Neural crest cell (in vitro differentiated cells): ENCODE measurements at regions not wholly inside any gene's neighbourhood (a gene's known extent, or its start where the extent isn't known, plus 50 kb on each side); places are given as distances from the start of the nearest gene placed in this dataset.

Source experiments
- DNase-seq: peaks from one replicate; pipeline ENCODE4 v3.0.0; 2021; ENCODE audit warnings: low read depth, mixed read lengths, low spot score
- H3K27ac Mint-ChIP-seq: one replicate; pipeline ENCODE4 v1.8.0; 2021; ENCODE audit warnings: mild to moderate bottlenecking, mixed read lengths; ENCODE audit not compliant: unreplicated experiment
- H3K27me3 Mint-ChIP-seq: 2 replicates; pipeline ENCODE4 v1.8.0; 2021; ENCODE audit warnings: low read depth, mild to moderate bottlenecking, mixed read lengths
- H3K36me3 Mint-ChIP-seq: 2 replicates; pipeline ENCODE4 v1.8.0; 2021; ENCODE audit warnings: low read depth, mild to moderate bottlenecking, mixed read lengths
- H3K4me1 Mint-ChIP-seq: 2 replicates; pipeline ENCODE4 v1.8.0; 2021; ENCODE audit warnings: mixed read lengths
- H3K4me3 Mint-ChIP-seq: one replicate; pipeline ENCODE4 v1.8.0; 2021; ENCODE audit warnings: mild to moderate bottlenecking, mixed read lengths
- H3K9me3 Mint-ChIP-seq: 2 replicates; pipeline ENCODE4 v1.8.0; 2021; ENCODE audit warnings: mixed read lengths
- TF ChIP-seq, protein P1 (sequence below): fragments of 200-600 bp; sonication (generic); conservative IDR thresholded peaks from 2 replicates; pipeline ENCODE4 v1.5.0; 2021; ENCODE audit warnings: antibody characterized with exemption, mild to moderate bottlenecking

DNA sequence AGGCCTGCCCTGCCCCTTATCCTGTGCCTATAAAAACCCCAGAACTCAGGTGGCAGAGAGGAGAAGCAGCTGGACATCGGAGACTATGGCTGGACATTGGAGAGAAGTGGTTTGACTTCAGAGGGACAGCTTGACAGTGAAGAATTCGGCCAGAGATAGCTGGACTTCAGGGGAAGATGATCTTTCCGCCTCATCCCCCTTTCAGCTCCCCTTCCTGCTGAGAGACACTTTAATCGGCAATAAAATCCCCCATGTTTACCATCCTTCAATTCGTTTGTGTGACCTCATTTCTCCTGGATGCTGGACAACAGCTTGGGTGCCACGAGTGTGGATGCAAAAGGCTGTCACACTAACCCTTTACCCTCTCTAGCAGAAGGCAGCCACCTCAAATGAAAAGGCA is 134.1 kb upstream of the TUT7 start:
- H3K27me3 Mint-ChIP-seq = no peaks in the 10 kb centered on the region
- TF ChIP-seq, protein P1, sequence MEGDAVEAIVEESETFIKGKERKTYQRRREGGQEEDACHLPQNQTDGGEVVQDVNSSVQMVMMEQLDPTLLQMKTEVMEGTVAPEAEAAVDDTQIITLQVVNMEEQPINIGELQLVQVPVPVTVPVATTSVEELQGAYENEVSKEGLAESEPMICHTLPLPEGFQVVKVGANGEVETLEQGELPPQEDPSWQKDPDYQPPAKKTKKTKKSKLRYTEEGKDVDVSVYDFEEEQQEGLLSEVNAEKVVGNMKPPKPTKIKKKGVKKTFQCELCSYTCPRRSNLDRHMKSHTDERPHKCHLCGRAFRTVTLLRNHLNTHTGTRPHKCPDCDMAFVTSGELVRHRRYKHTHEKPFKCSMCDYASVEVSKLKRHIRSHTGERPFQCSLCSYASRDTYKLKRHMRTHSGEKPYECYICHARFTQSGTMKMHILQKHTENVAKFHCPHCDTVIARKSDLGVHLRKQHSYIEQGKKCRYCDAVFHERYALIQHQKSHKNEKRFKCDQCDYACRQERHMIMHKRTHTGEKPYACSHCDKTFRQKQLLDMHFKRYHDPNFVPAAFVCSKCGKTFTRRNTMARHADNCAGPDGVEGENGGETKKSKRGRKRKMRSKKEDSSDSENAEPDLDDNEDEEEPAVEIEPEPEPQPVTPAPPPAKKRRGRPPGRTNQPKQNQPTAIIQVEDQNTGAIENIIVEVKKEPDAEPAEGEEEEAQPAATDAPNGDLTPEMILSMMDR = no peak
- no peak overlapping the region for H3K27ac Mint-ChIP-seq
- H3K4me1 Mint-ChIP-seq = peaks cover 5% of the 10 kb centered on the region
- H3K4me3 Mint-ChIP-seq = no peak overlapping the region
- no peaks in the 10 kb centered on the region for H3K36me3 Mint-ChIP-seq
- H3K9me3 Mint-ChIP-seq = no peaks in the 10 kb centered on the region
- DNase-seq = no peak

DNA sequence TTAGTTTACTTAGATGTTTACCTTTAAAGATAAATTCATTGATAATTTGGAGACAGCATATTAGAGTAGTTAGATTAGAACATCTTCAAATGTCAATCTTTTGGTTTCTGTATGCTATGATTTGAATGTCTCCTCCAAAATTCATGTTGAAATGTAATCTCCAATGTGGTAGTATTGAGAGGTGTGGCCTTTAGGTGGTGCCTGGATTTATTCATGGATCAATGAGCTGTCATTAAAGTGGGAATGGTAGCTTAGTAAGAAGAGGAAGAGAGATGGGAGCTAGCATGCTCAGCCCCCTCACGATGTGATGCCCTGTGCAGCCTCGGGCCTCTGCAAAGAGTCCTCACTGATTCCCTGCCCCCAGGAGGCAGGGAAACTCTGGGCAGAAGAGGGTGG is 133.6 kb upstream of the TUT7 start:
- H3K36me3 Mint-ChIP-seq = no peaks in the 10 kb centered on the region
- no peak overlapping the region for H3K27ac Mint-ChIP-seq
- no peak overlapping the region for H3K4me3 Mint-ChIP-seq
- TF ChIP-seq, protein P1 = no peak
- no peaks in the 10 kb centered on the region for H3K27me3 Mint-ChIP-seq
- no peaks in the 10 kb centered on the region for H3K9me3 Mint-ChIP-seq
- peaks cover 5% of the 10 kb centered on the region for H3K4me1 Mint-ChIP-seq
- no peak for DNase-seq

DNA sequence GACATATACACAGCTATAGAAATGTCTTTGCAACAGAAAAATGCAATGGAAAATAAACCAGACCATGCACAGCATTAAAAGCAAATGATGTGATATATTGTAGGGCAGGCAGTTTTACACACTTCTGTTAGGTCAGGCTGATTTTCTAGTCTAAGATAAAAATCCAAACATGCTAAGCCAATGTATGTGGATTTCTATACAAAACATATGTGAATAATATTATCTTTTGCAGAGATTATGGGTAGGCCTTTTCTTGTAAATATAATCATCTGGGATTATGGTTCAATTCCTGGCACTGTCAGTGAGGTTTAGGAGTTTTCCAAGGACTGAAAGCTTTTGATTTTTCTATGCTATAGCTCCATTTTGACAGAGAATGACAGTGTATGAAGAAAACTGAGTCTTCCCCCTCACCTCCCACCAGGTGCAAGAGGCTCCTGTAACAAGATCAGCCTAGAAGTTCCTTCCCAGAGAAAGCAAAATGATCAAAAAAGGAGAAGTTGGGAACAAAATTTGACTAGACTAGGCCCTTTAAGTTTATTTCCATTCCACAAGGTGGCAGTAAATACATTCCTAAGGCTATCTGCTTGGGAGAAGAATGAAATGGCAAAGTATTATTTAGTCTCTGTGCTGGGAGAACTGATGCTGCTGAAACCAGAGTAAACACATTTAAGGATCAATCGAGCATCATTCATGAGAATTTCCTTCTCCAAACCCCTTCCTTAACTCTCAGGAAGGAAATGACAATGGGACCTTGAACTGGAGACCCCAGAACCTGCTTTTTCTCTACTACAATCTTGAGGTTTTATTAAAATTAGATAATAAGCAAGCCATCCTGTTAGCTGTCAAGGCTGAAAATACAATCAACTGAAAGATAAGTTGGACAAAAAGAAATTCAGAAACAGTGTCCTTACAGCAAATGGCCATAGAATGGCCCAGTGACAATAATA is 133.0 kb upstream of the TUT7 start:
- Mint-ChIP-seq H3K4me1 (peaks cover 5% of the 10 kb centered on the region), H3K27ac (no peak overlapping the region)

DNA sequence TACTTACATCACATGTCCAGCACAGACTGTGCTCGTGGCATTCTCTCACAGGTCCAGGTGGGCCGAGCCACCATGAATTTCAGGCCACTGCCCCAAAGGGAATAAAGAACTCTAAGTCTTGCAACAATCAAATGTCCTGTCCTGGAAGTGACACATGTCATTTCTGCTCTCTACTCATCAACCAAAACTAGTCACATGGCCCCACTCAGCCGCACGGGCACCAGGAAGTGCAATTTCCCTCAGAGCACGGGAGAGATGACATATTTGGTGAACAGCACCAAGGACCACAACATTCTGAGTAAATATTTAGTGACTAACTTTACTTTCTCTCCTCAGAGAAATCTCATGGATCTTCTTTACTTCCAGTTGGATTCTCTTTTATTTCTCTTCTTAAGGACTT is 131.1 kb upstream of the TUT7 start:
- Mint-ChIP-seq H3K27ac (no peak overlapping the region), H3K27me3 (no peaks in the 10 kb centered on the region), H3K36me3 (no peaks in the 10 kb centered on the region), H3K4me1 (peaks cover 5% of the 10 kb centered on the region), H3K9me3 (no peaks in the 10 kb centered on the region), H3K4me3 (no peak overlapping the region)
- DNase-seq = no peak
- TF ChIP-seq, protein P1 = no peak

More for the DNA sequence above, 133.0 kb upstream of the TUT7 start:
- TF ChIP-seq, protein P1 = peak; percentile 86
- no peaks in the 10 kb centered on the region for H3K36me3 Mint-ChIP-seq
- H3K27me3 Mint-ChIP-seq = no peaks in the 10 kb centered on the region
- H3K4me3 Mint-ChIP-seq = no peak overlapping the region
- H3K9me3 Mint-ChIP-seq = no peaks in the 10 kb centered on the region
- DNase-seq = no peak

DNA sequence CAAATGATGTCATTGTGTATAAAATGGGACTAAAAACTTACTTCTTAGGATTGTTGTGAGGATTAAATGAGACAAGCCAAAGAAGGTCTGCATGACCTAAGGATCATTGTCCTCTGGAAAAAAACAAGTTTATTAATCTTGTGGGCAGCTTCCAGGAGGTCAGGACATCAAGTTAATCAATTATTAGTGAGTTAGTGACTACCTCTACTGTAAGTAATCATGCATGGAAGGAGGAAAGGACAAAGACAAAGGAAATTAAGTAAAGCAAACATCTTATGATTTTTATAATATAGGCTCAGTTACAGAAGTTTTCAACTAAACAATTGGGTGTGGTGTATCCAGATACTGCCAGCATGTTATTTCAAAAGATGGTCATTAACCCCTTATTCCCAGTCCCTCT is 129.3 kb upstream of the TUT7 start:
- DNase-seq = no peak
- TF ChIP-seq, protein P1 = no peak
- Mint-ChIP-seq H3K27me3 (peaks cover 3% of the 10 kb centered on the region), H3K4me1 (peaks cover 5% of the 10 kb centered on the region), H3K4me3 (no peak overlapping the region), H3K9me3 (peaks cover 3% of the 10 kb centered on the region), H3K36me3 (peaks cover 2% of the 10 kb centered on the region), H3K27ac (no peak overlapping the region)
